GM18520 (cell line): ENCODE measurements at regions not wholly inside any gene's neighbourhood (a gene's known extent, or its start where the extent isn't known, plus 50 kb on each side); places are given as distances from the start of the nearest gene placed in this dataset.
"Not testable (repeated sequence)": the region's sequence is repeated elsewhere in the genome, so short reads cannot be mapped to it uniquely, and the experiment has no call there.

Experiments
- ATAC-seq: cut with Tn5 transposase; IDR thresholded peaks from one replicate; pipeline ENCODE4 v1.9.1; 2021; ENCODE audit not compliant: unreplicated experiment

- no peak for ATAC-seq
These were observed 92.4 kb upstream of the B3GAT2 start for GRCh38 chr6:71049198-71049770.

DNA sequence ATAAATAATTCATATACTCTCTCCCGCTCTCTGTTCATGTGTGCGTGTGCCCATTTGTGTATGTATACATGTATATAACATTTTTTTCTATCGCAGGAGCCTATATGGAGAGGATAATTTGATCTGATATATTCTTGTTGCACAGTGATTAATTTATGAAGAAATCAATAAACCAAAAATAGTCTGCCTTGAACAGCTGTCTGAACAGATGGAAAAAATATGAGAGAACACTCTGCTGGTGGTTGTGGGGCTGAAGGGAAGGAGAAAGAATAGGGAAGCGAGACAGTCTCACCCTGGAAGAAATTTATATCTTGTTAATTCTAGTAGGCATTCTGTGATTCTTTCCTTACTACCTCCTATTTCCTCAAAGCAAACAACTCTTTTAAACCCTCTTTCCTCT lies 96.6 kb upstream of the B3GAT2 start:
- no peak for ATAC-seq

DNA sequence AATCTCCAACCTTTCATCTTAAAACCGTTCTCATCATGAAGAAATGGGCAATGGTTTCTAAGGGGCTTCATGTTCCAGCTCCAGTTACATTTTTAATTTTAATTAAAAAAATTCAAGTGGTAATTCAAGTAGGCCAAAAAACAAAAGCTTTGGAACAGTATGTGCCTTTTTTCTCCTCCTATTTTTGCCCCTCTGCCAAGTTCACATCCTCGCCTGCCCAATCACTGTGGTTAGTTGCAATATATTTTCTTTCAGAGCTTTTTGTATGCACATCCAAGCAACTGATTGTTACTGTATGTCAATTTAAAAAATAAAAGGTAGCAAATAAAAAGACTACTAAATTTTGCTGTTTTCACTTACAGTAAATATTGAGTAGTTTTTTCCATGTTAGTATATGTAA lies 99.8 kb upstream of the B3GAT2 start:
- no peak for ATAC-seq

- no peak for ATAC-seq
These were observed 109.3 kb upstream of the B3GAT2 start for GRCh38 chr6:71066153-71066552.

- ATAC-seq = no peak
These were observed 111.0 kb upstream of the B3GAT2 start for GRCh38 chr6:71067816-71068215.

GRCh38 chr6:71072508-71072907 lies 115.6 kb upstream of the B3GAT2 start:
- ATAC-seq = no peak

GRCh38 chr6:71077655-71078054 lies 120.8 kb upstream of the B3GAT2 start:
- no peak for ATAC-seq

- no peak for ATAC-seq
These were observed 122.8 kb upstream of the B3GAT2 start for GRCh38 chr6:71079677-71080076.

DNA sequence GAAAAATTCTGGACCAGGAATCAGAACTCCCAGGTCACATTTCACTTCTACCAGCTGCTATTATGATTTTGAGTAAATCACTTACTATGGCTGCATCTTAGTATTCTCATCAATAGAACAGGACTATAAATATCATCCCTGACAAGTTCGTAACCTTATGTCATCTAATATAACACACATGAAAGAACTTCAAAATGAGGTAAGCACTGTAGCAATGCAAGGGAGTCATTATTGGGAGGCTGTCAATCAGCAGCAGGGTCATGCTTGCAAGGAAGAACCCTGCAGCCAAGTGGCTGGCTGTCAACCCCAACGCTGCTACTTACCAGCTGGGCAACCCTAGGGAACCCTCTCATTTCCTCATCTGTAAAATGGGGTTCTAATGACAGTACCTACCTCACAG lies 123.3 kb upstream of the B3GAT2 start:
- ATAC-seq = no peak

DNA sequence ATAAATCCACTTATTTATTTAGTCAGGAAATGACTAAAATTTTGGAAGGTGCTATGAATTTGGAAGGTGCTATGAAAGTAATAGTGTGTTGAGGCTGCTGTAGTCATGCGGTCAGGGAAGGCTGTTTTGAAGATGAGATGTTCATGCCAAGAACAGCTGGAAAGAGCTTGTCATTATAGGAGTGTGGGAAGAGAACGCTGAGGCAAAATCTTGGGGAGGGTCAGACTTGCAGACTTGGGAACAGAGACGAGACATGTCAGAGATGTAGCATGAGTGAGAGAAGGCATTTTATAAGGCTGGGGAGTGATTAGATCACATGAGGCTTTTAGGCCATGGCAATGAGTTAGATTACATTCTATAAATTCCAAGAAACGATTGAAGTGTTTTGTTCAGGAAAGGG lies 124.0 kb upstream of the B3GAT2 start:
- no peak for ATAC-seq

- no peak for ATAC-seq
These were observed 125.3 kb upstream of the B3GAT2 start for GRCh38 chr6:71082033-71082650.

GRCh38 chr6:71083308-71083820 lies 126.5 kb upstream of the B3GAT2 start:
- ATAC-seq = no peak

GRCh38 chr6:71088166-71088565 lies 131.3 kb upstream of the B3GAT2 start:
- ATAC-seq = no peak

GRCh38 chr6:71090217-71090616 lies 133.4 kb upstream of the B3GAT2 start:
- no peak for ATAC-seq

DNA sequence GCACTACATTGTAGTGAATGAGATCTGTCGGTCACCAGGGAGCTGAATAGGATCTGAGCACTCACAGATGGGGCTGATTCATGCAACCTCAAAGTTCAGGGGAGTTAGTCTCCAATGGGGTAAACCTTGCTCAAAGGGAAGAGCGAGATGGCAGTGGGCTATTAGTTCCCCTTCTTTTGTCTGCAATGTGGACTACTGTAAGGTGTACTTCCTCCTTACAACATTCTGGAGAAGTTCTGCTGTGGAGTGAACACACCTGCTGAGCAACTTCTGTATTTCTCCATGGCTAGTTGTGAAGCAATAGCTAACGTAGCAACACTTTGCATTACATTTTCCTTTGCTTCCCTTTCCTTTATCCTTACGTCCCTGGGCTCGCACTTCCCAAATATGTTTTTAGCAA lies 134.3 kb upstream of the B3GAT2 start:
- ATAC-seq = no peak

GRCh38 chr6:71091956-71092355 lies 135.1 kb upstream of the B3GAT2 start:
- no peak for ATAC-seq

GRCh38 chr6:71097264-71097663 lies 140.4 kb upstream of the B3GAT2 start:
- ATAC-seq = not testable (repeated sequence)

- no peak for ATAC-seq
These were observed 142.8 kb upstream of the B3GAT2 start for GRCh38 chr6:71099649-71100048.

DNA sequence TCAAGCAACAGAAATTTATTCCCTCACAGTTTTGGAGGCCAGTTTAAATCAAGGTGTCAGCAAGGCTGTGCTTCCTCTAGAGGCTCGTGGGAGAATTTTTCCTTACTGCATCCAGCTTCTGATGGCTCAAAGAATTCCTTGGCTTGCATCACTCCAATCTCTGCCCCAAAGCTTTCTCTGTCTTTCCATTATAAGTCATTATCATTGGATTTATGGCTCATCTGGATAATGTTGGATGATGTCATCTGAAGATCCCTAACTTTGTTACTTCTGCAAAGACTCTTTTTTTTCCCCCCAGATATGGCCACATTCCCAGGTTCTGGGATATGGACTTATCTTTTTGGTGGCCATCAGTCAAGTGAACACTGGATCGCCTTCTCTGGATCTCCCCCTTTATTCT lies 146.3 kb upstream of the B3GAT2 start:
- no peak for ATAC-seq

DNA sequence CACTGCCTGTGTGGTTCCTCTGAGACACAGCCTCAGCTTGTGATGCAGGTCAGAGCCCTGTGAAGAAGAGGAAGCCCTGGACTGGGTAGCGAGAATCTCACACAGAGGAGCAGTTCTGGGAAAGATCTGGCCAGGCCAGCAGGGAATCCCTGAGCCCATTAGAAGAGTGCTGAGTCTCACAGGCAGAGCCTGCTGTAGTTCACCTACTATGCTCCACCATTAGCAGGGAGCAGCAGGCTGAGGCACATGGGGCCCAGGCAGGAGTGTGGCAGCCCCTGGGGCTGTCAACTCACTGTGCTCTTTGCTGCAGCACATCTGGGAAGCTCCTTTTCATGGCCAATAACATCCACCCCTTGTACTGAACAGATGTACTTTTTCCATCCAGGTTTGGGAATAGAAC lies 146.8 kb upstream of the B3GAT2 start:
- ATAC-seq = no peak

DNA sequence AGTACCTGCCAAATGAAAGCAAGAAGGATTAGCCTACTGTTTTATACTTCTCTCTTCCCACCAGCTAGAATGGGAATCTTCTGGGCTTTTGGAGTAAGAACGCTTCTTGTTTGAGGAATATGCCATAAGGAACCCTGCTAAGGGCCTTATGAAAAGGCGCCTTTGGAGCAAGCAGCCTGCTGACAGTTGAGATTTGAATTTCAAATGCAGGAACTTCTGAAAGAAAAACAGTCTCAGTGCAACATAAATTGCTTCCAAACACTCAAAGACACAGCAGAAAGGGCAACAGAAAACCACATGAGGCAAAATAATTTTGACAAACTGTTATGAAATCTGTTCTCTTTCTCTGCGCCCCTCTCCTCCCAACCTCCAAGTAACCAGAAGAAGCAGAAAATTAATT lies 149.4 kb upstream of the B3GAT2 start:
- ATAC-seq = no peak

DNA sequence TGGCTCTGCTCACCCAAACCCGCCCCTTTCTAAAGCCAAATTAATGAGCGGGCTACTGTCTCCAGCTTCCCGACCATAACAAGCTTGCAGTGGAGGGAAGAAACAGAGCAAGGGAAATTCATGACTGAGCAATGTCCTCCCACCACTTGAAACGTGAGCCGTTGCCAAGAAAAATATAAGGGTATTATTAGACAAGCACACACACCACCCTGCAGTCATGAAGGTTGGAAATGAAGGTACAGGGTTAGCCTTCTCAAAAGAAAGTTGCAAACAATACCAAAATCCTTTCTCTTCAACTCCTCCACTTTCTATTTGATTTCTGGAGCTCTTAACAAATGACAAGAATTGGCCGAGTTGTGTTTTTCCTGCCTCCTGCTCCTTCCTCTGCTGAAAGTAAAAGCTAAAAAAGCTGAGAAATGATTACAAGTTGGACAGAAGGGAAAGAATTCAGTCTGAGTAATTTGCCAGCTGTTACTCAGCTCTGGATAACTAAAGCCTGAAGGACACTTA lies 151.1 kb upstream of the B3GAT2 start:
- no peak for ATAC-seq

DNA sequence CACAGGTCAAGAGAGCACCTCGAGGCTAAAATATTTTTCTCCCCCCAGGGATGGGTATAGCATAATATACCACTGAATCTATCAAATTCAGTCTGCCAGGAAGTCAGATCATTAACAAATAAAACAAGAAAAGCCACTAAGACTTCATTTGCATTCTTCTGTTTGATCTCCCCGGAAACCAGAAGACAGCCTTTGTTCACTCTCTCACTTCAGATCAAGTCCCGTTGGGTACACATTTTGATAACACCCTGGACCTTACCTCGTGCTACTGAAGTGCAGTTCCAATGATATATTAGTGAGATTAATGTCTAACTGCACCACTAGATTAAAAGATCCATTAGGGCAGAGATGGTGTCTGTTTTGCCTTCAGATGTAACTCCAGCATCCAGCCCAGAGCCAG lies 157.7 kb upstream of the B3GAT2 start:
- no peak for ATAC-seq
